A204.1 (cell line): ENCODE measurements at regions not wholly inside any gene's neighbourhood (a gene's known extent, or its start where the extent isn't known, plus 50 kb on each side); places are given as distances from the start of the nearest gene placed in this dataset.

Experiments used
- FAIRE-seq: peaks from 2 replicates; lab custom pipeline; 2012; peaks lifted over from hg19 to GRCh38; lab: Jason Lieb, UNC

- FAIRE-seq, result no peak
Measured at GRCh38 chr13:29954082-29955028, 103.9 kb upstream of the UBL3 start.

- FAIRE-seq, result no peak
Measured at GRCh38 chr13:29953542-29953941, 103.1 kb upstream of the UBL3 start.

GRCh38 chr13:29952245-29952644 is 101.8 kb upstream of the UBL3 start:
- FAIRE-seq, result no peak

DNA sequence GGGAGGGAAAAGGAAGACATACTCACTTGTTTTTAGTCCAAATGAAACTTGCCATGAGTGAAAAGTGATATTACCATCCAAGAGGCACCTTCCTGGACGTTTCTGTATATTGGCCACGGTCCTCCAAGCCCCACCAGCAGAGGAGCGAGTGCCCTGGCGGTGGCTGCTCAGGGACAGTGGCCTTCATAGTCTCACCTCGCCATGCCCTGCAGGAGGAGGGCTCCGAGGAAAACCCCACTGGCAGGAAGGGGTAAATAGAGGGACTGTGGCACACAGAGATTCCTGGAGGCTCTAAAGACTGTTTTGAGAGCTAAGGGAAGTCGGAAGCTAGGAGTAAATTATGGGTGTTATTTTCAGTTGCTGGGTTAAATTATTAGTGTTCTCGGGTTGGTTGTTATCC is 98.4 kb upstream of the UBL3 start:
- no peak for FAIRE-seq

- FAIRE-seq, result no peak
Measured at GRCh38 chr13:29948244-29948643, 97.8 kb upstream of the UBL3 start.

DNA sequence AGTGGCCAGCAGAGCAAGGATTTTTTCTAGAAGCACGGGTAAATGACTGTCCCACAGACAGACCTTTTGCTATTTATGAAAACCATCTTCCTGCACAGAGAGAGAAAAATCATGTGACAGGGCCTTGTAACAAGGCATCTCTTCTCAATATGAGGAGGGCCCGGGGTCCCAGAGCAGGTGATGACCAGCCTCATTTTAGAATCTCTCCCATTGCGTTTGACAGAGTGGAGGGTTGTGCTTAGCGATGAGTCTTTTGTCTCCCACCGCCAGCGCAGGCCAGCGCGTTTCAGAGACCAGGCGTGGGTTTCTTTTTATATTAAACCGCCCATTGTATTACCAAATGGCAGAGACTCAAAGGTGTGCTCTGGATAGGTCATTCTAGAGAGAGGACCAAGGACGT is 97.4 kb upstream of the UBL3 start:
- FAIRE-seq, result no peak

GRCh38 chr13:29946093-29946492 is 95.7 kb upstream of the UBL3 start:
- no peak for FAIRE-seq

GRCh38 chr13:29943686-29944085 is 93.3 kb upstream of the UBL3 start:
- FAIRE-seq, result no peak

- FAIRE-seq, result no peak
Measured at GRCh38 chr13:29943273-29943672, 92.9 kb upstream of the UBL3 start.

DNA sequence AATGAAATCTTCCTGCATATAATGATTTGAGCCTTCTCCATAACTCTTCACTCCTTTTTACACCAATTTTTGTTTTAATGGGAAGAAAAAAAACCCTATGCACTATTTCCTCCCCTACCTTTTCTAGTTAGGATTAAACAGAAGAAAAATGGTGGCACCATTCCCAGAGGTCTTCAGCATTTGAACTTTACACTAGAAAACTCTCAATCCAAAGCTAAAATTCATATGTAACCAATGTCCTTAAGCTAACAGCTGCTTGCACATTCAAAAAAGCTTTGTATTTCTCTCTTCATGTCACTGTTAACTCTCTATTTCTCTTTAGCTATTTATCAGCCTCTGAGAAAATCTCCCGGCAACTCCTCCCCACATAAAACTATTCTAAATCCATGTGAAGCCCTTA is 90.3 kb upstream of the UBL3 start:
- no peak for FAIRE-seq

DNA sequence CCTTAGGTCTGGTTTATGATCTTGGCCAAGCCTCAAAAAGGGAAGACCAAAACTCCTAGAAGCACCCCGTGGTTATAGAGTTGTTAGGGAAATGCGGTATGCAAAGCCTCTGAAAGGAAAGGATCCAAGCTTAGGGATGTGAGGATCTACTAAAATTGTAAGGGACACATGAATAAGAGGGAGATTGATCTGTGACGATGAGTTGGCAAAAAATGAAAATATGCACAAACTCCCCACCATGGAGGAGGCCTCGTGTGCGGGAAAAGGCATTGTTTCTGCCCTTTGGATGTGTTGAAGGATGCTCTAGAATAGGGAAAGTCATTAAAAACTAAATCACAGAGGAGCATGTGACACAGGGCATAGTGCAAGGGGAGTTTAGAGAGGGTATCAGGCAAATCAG is 88.7 kb upstream of the UBL3 start:
- no peak for FAIRE-seq

DNA sequence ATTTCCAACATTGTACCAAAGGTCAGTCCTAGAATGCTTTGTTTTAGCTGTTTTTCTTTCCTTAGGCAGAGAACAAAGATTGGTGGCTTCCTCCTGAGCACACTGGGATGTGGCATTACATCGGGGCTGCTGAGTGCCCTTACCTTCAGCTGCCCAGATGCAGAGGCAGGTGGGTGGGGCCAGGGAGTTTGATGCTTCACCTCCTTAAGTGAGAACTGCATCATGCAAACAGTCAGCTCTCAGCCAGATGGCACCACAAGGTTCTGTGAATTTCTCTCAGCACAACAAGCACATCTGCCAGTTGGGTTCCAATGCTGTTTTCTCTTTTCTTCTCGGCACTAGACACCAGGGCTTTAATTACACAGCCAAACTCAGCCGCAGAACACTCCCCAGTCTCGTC is 87.4 kb upstream of the UBL3 start:
- no peak for FAIRE-seq

DNA sequence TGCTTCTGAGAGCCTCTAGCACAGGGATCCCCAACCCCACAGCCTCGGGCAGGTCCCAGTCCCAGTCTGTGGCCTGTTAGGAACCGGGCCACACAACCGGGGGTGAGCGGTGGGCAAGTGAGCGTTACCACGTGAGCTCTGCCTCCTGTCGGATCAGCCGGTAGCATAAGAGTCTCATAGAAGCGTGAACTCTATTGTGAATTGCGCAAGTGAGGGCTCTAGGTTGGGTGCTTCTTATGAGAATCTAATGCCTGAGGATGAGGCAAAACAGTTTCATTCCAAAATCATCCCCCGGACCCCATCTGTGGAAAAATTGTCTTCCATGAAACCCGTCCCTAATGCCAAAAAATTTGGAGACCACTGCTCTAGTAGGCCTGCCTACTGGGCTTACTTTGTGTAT is 87.0 kb upstream of the UBL3 start:
- no peak for FAIRE-seq

GRCh38 chr13:29936956-29937355 is 86.5 kb upstream of the UBL3 start:
- FAIRE-seq, result no peak

DNA sequence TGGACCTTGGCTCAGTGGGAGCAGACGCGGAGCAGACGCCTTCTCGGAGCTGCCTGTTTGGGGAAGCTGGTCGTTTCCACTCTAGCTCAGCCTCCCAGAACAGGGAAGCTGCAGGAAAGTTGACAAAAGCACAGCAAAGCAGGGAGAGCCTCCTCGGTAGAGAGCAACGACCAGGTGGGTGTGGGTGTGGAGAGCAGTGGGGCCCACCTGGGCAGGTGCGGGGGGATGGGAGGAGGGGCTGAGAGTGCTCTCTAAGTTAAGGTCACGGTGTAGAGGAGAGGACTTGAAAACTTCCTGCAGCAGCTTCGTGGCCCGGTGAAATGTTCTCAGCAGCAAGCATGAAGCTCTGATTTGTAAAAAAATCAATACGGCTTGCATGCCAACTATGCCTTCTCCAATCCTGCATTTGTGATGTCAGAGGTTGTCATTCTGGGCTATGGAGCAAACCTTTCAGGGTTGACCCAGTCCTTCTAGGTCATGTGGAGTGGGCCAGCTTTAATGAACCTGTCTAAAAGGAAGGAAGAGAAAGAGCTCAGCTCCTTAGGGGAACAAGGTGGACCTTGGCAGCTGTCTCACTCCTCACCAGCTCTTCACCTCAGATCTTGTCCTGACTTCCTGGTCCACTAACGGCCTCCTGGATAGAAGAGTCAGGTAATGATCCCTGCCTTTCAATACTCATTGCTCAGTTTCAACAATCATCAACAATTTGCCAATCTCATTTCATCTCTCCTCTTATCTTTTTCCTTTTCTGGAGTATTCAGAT is 85.8 kb upstream of the UBL3 start:
- FAIRE-seq, result no peak

DNA sequence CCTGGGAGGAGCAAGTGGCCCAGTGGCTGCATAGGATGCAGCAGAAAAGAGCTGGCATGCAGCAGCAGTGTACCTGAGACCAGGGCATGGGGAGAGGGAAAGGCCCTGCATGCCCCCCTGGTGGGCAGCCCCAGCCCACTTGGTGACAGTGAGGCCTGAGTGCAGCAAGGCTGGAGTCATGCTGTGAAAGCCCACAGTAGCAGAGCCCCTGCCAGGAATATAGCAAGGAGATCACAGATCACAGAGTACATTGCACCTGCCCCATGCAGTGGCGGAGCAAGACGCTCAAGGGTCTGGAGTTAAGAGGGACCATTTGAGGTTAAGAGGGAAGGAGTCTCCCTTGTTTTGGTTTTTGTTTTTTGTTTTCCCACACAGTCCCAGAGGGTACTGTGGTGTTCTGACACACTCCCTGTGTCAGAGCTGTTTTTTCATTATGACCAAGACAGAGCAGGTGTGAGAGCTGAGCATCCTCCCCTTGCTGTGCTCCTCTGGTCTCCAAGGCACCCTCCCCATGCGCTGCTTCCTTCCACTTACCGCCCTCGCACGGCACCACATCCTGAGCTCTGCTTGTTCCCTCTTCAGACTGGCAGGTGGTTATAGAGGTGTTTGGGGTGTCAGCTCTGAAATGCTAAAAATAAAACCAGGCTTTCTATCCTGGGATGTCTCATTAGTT is 85.0 kb upstream of the UBL3 start:
- no peak for FAIRE-seq

GRCh38 chr13:29934531-29935308 is 84.3 kb upstream of the UBL3 start:
- no peak for FAIRE-seq

- no peak for FAIRE-seq
Measured at GRCh38 chr13:29933401-29933800, 83.0 kb upstream of the UBL3 start.

GRCh38 chr13:29931696-29932095 is 81.3 kb upstream of the UBL3 start:
- FAIRE-seq, result no peak

GRCh38 chr13:29929062-29929847 is 78.8 kb upstream of the UBL3 start:
- no peak for FAIRE-seq

- FAIRE-seq, result no peak
Measured at GRCh38 chr13:29926098-29926476, 75.7 kb upstream of the UBL3 start.
